GM12864 (cell line): ENCODE measurements at regions not wholly inside any gene's neighbourhood (a gene's known extent, or its start where the extent isn't known, plus 50 kb on each side); places are given as distances from the start of the nearest gene placed in this dataset.
"Not testable (repeated sequence)": the region's sequence is repeated elsewhere in the genome, so short reads cannot be mapped to it uniquely, and the experiment has no call there.

Experiments used
- DNase-seq: peaks from one replicate; pipeline ENCODE4 v3.0.0-alpha.2; 2011; ENCODE audit warnings: low read depth
- H3K4me3 ChIP-seq: 2 replicates; pipeline ENCODE4 v1.5.1; 2011; ENCODE audit warnings: mild to moderate bottlenecking, low read depth, low read length, control low read depth
- CTCF ChIP-seq: IDR thresholded peaks from 2 replicates; pipeline ENCODE4 v1.5.1; 2011; ENCODE audit warnings: low read depth, mild to moderate bottlenecking, moderate library complexity, low read length, control low read depth, inconsistent platforms; ENCODE audit errors: missing control alignments

DNA sequence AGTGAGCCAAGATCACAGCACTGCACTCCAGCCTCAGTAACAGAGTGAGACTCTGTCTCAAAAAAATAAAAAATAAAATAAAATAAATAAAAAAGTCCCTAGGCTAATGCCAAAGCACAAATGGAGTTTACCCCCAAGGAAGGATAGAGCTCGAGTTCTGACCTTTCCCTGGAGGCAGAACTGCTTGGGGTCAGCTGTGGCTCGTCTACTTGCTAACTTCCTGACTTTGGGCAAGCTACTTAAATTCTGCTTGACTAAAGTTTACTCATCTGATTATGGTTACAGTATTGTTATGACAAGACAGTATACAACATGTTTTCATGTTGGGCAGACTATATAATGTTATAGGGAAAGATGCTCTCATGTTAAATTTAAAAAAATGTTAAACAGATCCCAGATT, 359.2 kb downstream of the DNAH5 start:
- TF ChIP-seq CTCF, result no peak
- no peak for DNase-seq
- no peak overlapping the region for H3K4me3 ChIP-seq

- no peak overlapping the region for H3K4me3 ChIP-seq
- no peak for TF ChIP-seq CTCF
- no peak for DNase-seq
Observed at GRCh38 chr5:13581914-13582313, 362.6 kb downstream of the DNAH5 start.

GRCh38 chr5:13581132-13581531, 363.4 kb downstream of the DNAH5 start:
- no peak overlapping the region for H3K4me3 ChIP-seq
- TF ChIP-seq CTCF, result no peak
- no peak for DNase-seq

DNA sequence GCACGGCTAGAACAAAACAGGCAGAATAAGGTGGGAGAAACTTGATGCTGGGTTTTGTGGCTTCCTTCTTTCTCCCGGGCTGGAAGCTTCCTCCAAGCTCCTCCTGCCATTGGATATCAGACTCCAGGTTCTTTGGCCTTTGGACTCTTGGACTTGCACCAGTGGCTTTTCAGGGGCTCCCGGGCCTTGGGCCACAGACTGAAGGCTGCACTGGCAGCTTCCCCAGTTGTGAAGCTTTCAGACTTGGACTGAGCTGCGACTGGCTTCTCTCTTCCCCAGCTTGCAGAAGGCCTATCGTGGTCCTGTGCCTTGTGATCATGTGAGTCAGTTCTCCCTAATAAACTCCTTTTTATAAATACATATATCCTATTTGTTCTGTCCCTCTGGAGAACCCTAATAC, 364.4 kb downstream of the DNAH5 start:
- no peak for DNase-seq
- no peak overlapping the region for H3K4me3 ChIP-seq
- TF ChIP-seq CTCF, result no peak

DNA sequence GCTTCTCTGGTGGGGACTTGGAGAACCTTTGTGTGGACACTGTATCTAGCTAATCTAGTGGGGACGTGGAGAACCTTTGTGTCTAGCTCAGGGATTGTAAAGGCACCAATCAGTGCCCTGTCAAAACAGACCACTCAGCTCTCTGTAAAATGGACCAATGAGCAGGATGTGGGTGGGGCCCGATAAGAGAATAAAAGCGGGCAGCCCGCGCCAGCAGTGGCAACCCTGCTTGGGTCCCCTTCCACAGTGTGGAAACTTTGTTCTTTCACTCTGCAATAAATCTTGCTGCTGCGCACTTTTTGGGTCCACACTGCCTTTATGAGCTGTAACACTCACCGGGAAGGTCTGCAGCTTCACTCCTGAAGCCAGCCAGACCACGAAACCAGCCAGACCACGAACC, 365.4 kb downstream of the DNAH5 start:
- H3K4me3 ChIP-seq, DNase-seq: not testable (repeated sequence)

GRCh38 chr5:13578311-13579039, 366.0 kb downstream of the DNAH5 start:
- DNase-seq, H3K4me3 ChIP-seq: not testable (repeated sequence)

GRCh38 chr5:13574574-13574973, 369.9 kb downstream of the DNAH5 start:
- no peak for TF ChIP-seq CTCF
- DNase-seq, result no peak
- no peak overlapping the region for H3K4me3 ChIP-seq

GRCh38 chr5:13572163-13572562, 372.3 kb downstream of the DNAH5 start:
- TF ChIP-seq CTCF, result no peak
- H3K4me3 ChIP-seq, result no peak overlapping the region

More at GRCh38 chr5:13572163-13572562, 372.3 kb downstream of the DNAH5 start:
- no peak for DNase-seq
